ENCODE measurements at regions not wholly inside any gene's neighbourhood (a gene's known extent, or its start where the extent isn't known, plus 50 kb on each side); places are given as distances from the start of the nearest gene placed in this dataset.

DNA sequence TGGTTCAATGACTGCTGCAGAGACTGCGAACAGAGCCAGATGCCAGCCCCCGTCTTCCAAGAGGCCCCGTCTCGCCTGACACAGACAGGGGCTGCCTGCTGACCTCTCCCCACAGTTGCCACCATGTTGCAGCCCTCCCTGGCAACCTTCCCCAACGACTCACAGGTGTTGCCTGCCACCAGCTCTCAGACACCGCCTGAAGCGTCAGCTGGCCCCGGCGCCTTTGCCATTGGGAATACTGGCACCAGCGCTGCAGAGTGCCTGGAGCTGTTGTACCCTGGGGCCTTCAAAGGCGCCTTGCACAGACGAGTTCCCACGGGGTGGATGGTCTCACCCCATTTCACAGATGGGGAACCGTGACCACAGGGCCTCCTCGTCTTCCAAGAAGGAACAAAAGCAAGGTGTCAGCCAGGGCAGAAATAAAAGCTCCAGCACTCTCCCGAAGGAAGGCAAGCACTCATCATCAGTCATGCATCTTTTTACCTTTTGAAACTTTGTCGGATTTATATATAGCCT lies 167.0 kb downstream of the ADSS2 start:
- TF ChIP-seq POLR2A (IDR thresholded peaks at IDR 0.05; ENCODE audit: low read length) (no peak), GATA1 (IDR thresholded peaks at IDR 0.05; ENCODE audit: low read depth, low read length) (no peak)

Measured in erythroblast (primary cell).